ENCODE measurements at regions not wholly inside any gene's neighbourhood (a gene's known extent, or its start where the extent isn't known, plus 50 kb on each side); places are given as distances from the start of the nearest gene placed in this dataset.

DNA sequence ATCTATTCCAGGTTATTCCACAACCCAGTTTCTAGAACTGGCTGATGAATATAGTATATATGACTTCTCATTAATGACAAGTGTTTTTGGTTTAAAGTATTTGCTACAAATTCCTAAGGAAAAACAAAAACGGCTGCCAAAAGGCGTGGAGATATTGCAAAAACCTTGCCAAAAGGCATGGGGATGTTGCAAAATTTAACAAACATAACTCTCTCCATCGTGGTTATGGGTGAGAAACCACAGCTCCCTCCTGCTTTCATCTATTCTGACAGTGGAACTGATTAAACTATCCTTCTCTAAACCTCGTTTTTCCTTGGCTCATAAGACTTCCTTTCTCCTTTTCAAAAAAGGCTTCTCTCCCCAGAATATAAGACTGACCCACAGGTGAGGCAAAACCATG is 342.0 kb upstream of the PDZRN3 start:
- no peak for DNase-seq (ENCODE audit: low read depth)
- TF ChIP-seq, protein P1, sequence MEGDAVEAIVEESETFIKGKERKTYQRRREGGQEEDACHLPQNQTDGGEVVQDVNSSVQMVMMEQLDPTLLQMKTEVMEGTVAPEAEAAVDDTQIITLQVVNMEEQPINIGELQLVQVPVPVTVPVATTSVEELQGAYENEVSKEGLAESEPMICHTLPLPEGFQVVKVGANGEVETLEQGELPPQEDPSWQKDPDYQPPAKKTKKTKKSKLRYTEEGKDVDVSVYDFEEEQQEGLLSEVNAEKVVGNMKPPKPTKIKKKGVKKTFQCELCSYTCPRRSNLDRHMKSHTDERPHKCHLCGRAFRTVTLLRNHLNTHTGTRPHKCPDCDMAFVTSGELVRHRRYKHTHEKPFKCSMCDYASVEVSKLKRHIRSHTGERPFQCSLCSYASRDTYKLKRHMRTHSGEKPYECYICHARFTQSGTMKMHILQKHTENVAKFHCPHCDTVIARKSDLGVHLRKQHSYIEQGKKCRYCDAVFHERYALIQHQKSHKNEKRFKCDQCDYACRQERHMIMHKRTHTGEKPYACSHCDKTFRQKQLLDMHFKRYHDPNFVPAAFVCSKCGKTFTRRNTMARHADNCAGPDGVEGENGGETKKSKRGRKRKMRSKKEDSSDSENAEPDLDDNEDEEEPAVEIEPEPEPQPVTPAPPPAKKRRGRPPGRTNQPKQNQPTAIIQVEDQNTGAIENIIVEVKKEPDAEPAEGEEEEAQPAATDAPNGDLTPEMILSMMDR (IDR thresholded peaks at IDR 0.05; ENCODE audit: insufficient read depth, low read length): no peak
- no peak overlapping the region for H3K4me3 ChIP-seq (ENCODE audit: low read depth, low read length)

DNA sequence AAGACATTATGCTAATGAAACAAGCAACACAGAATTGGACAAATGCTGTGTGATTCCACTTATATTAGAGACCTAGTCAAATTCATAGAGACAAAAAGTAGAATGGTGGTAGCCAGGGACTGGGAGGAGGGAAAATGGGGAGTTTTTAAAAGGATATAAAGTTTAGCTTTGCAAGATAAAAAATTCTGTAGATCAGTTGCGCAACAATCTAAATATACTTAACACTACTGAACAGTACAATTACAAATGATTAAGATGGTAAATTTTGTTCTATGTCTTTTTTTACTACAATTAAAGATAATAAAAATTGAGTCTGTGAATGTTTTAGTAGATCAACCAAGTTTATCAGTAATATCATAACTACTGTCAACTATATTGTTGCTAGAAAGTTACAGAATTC is 340.1 kb upstream of the PDZRN3 start:
- H3K4me3 ChIP-seq (ENCODE audit: low read depth, low read length): no peak overlapping the region
- no peak for DNase-seq (ENCODE audit: low read depth)
- TF ChIP-seq, protein P1 (IDR thresholded peaks at IDR 0.05; ENCODE audit: insufficient read depth, low read length): no peak

DNA sequence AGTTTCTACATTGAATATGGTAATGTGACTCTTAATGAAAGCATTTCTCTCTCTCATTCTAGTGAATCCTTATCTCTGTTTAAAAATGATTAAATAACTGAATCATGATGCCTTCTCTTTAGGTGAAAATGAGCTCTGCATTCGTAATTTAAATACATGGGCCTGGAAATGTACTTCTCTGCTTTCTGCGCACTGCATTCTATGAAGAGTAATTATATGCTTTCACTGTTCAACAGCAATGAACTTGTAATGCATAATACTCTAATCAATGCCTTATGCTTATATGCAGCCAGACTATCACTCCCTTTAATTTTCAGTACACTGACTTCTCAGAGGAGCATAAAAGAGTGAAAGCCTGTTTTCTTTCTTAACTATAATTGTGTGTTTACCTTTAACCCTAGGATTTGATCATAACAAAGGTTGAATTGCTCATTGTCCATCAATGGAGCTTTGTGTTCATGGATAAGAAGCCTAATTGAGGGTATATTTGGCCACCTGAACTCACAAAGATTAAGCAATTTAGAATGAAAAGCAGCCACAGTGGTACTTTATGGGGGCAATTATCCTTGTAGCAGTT is 330.8 kb upstream of the PDZRN3 start:
- DNase-seq (ENCODE audit: low read depth): no peak
- TF ChIP-seq, protein P1 (IDR thresholded peaks at IDR 0.05; ENCODE audit: insufficient read depth, low read length): no peak
- no peak overlapping the region for H3K4me3 ChIP-seq (ENCODE audit: low read depth, low read length)

DNA sequence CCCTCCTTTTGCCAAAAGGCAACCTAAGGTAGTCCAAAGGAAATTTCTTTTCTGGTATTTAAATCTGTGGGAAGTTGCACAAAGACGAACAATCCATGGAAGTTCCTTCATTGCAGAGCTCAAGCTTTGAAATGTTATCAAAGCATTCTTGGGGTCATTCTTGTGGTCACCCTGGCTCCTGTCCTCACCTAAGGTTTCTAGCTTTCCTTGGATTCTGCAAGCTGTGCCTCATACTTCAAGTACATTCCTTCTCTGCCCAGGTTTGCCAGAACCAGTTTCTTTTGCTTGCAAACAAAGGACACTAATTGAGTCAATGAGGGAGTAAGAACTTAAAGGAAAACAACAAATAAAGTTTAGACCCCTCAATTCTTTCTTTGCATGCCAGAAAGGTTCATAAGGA is 329.8 kb upstream of the PDZRN3 start:
- TF ChIP-seq, protein P1 (IDR thresholded peaks at IDR 0.05; ENCODE audit: insufficient read depth, low read length): no peak
- H3K4me3 ChIP-seq (ENCODE audit: low read depth, low read length): no peak overlapping the region
- peak; percentile 1 for DNase-seq (ENCODE audit: low read depth)

DNA sequence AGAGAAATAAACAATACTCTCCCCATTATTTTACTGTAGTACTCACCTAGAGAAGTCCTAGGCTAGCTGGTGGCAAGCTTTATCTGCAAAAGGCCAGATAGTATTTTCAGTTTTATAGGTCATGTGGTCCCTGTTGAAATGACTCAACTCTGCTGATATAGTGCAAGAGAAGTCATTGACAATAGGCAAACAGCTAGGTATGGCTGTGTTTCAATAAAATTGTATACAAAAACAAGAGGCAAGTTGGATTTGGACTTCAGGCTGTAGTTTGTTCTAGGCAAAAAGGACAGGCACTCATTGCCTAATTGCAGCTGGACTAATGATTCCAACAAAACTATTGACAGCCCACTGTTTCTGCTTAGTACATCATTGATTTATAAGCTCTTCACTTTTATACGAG is 328.0 kb upstream of the PDZRN3 start:
- DNase-seq (ENCODE audit: low read depth): no peak
- H3K4me3 ChIP-seq (ENCODE audit: low read depth, low read length): no peak overlapping the region
- TF ChIP-seq, protein P1 (IDR thresholded peaks at IDR 0.05; ENCODE audit: insufficient read depth, low read length): no peak

DNA sequence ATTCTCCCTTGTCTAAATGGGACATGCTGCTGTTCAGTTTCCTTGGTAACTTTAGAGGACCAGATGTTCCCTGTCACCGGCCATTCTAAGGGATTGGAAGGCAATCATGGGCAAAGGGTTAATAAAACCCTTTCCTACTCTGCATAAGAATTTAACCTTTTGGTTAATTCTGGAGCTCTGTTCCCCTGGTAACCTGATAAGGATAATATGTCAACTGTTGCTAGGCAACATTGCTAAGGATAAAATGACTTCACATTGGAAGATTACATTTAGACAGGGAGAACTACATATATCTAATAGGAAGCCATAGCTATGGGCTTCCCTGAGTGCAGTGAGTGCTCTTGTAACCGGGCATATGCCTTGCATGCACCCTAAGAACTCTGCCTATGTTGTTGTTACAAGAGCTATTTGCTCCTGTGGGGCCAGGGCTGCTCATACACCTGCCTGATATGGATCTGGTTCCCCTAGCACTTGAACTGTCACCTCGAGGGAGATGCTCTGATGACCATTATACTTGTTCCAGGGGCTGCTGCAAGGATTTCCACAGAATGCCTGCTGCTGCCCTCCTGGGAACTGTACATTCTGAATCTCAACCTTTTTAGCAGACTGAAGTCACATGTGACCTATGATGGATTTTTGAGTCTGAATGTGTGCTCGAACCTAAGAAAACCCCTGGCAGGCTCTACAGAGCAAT is 326.3 kb upstream of the PDZRN3 start:
- DNase-seq (ENCODE audit: low read depth): no peak
- TF ChIP-seq, protein P1 (IDR thresholded peaks at IDR 0.05; ENCODE audit: insufficient read depth, low read length): no peak
- H3K4me3 ChIP-seq (ENCODE audit: low read depth, low read length): no peak overlapping the region
